ENCODE measurements at regions not wholly inside any gene's neighbourhood (a gene's known extent, or its start where the extent isn't known, plus 50 kb on each side); places are given as distances from the start of the nearest gene placed in this dataset.
"Not testable (repeated sequence)": the region's sequence is repeated elsewhere in the genome, so short reads cannot be mapped to it uniquely, and the experiment has no call there.

DNA sequence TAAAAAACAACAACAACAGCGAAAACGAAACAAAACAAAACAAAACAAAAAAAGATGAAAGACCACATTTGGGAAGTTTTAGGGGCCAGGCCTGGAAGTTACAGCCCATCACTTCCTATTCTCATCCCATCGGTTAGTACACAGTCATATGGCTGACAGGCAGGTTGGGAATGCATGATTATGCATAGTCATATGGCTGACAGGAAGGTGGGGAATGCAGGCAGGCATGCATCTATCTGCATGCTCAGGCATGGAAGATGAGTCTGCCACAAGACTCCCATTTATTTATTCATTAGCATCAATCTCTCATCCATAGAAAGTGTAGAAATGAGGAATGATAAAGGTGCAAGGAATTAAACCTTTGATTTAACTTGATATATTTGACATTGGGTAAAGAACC is 325.3 kb upstream of the MEX3C start:
- peak; percentile 64 for DNase-seq (ENCODE audit: low spot score)

DNA sequence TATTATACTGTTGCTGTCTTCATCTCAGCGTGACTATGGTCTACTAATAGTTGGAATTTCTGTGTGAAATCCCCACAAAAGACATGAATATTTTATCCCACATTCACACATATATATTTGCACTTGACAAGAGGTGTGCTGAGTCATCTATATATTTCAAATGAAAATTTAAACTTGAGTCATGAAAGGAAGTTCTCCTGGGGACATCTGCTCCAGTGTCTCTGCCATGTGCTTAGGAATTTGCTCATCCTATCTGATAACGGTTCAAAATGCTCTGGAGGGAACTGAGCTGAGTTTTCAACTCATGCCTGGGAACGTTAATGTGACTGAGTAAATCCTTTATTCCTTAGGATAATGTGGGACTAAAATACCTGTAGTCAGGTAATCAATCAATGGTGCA is 326.2 kb upstream of the MEX3C start:
- DNase-seq (ENCODE audit: low spot score) = no peak

DNA sequence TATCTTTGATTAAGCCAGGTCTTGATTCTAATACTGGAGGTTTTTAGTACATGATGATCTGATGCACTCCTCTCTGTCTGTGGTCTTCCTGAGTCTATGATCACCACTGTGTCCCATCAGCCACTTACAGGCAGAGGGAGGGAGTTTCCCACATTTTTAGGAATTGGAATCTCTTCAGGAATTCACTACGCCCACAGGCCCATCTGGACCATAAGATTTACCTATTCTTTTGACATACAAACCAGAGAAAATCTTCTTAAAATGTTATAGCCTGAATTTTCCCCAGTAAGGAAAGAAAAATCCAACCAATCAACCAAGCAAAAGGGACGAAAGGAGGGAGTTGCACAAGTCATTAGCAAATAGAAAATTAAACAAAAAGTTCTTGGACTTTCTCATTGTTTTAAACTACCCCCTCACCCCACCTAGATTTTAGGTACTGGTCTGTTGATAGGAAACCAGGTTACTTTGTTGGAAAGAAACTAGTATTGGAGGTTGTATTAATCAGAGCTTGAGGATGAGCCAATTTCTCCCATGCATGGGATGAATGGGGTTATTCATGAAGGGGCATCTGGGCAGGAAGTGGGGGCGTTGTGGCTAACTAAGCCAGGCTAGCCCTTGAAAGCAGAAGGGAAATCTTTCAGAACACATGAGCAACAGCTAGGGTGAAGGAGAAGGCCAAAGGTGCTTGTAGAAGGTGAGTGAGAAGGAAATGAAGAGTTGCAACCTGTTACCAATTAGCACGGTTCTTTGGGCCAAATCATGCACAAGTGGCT is 328.2 kb upstream of the MEX3C start:
- DNase-seq (ENCODE audit: low spot score) = peak; percentile 15

DNA sequence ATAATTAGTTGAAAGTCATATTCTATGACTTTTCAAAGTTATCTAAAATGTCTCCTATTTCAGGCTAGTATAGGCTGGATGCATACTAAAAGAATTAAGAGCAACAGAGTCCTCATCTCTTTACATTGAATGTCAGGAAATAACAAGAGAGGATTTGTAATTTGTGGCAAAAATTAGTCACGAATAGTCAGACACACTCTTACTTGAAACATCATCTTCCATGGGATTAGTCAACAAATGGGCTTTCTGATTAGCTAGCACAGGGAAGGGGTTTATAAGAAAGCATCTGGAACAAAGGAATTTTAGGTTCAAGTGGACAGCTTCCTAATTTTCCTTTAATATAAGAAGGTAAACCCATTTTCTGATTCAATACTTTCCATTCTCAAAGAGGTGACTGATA is 330.3 kb upstream of the MEX3C start:
- no peak for DNase-seq (ENCODE audit: low spot score)

DNA sequence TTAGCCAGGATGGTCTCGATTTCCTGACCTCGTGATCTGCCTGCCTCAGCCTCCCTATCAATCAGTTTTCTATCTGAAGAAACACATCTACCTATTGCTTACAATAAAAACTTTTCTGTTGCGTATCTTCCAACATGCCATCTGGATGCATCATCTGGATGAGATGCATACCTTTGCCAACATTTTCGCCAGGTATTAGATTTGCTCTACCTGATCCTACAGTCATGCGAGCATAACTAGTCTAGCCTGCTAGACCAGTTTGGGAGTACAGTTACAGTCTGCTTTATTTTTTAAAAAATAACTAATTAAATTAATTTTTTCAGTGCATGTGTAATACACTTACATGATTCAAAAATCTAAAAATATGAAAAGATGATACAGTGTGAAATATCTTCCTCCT is 334.0 kb upstream of the MEX3C start:
- peak; percentile 57 for DNase-seq (ENCODE audit: low spot score)

DNA sequence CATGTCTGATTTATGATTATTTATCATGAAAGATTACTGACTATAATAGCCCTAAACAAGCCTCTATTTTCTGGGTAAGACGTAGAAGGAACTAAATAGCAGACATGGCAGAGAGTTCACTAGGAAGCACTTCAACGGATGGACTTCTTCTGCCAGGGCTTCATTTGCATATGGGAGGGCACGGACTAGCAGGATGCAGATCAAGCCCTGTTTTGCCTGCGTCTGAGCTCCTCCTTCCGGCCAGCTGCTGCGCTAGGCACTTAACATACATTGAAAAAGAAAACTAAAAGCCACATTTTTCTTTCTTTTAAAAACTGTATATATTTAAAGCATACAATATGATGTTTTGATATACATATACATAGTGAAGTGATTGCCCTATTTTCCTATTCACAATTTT is 340.0 kb upstream of the MEX3C start:
- DNase-seq (ENCODE audit: low spot score) = peak; percentile 57

DNA sequence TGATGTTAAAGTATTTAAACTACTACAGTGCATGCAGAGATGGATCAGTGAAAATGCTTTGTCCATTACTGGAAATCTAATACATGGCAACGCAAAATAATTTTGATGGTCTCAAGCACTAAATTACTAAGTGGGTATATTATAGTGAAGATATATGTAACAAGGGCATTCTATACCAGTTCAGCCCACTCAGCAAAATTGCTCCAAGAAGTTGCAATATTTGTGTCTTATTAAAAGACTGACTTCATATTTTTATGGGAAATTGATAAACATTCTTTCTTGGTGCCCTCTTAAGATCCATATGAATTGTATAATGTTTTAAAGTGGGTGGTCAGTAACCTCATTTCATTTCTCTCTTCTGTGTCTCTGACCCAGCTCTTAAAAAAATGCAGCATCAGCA is 343.1 kb upstream of the MEX3C start:
- no peak for DNase-seq (ENCODE audit: low spot score)

DNA sequence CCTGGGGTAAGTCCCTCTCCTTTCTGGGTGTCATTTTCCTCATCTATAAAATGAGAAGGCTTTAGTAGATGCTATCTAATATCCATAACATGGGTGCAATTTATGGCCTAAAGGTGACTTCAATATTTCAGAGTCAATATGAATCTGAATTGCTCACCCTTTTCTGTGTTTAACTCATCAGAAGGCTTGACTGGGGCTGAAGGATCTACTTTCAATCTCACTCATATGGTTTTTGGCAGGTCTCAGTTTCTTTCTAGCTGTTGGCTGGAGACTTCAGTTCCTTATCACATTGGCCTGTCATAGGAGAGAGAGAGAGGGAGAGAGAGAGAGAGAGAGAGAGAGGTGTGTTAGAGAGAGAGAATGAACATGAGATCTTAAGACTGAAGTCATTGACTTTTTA is 343.7 kb upstream of the MEX3C start:
- DNase-seq (ENCODE audit: low spot score) = no peak

DNA sequence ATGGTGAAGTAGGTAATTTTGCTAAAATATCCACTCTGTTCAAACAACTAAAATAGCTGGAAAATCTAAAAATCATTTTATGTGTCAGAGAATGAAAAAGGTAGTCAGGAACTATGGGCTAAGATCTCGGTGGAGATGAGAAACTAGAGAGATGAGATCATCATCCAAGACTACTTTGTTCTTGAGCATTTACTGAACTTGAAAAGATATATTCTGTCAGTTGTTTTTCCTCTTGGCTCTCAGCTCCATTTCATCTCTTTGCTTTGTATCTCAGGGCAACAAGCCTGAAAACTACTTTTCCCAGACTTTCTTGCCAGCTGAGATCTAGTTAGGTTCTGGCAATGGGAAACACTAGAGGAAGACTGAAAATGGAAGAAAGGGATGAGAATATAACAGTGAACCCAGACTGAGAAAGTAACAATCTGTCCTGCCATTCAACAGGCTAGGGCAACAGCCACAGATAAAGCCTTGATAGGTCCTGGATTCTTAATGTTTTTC is 346.2 kb upstream of the MEX3C start:
- no peak for DNase-seq (ENCODE audit: low spot score)

DNA sequence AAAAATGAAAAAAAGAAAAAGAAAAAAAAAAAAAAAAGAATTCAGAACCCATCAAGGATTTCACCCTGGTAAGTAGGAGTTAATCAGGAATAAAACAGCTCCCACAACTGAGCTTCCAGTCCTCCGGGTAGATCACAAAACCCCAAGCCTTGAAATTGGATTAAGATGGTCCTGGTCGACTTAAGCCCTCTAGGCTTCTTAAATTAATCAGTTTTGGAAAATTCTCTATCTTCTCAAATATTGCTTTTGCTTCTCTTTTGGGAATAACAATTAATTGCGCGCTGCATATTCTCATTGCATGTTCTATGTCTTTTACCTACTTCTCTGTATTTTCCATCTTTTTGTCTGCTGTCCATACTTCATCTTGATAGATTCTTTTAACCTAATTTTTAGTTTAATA is 348.0 kb upstream of the MEX3C start:
- DNase-seq (ENCODE audit: low spot score) = no peak

DNA sequence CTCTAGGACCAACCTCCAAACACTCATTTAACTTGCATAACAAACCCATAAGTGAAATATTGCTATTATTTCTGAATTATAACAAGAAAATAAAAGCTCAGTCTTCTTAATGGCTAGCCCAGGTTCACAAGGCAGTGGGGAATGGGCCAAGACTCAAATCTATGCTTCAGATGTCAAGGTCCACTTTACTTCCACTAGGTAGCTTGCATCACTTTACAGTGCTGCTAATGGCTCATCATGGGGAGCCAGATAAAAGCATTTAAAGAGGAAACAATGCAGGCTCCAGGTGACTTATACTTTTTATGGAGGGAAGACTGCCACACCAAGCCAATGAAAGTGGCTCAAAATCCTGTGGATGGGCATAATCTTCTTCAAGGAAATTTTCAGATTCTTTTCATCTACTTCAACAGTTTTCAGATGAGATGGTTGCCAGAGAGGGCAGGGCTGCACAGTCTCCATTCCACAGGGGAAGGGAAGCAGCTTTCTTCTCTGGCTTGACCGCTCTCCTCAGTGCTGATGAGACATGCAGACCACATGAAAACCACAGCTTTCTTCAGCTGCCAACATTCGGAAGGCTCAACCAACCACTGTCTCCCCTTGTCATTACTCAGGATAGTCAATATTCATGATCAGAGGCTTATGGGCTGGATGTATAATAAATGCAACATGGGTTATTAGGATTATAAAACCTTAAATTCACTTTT is 361.9 kb upstream of the MEX3C start:
- DNase-seq (ENCODE audit: low spot score) = peak; percentile 40

DNA sequence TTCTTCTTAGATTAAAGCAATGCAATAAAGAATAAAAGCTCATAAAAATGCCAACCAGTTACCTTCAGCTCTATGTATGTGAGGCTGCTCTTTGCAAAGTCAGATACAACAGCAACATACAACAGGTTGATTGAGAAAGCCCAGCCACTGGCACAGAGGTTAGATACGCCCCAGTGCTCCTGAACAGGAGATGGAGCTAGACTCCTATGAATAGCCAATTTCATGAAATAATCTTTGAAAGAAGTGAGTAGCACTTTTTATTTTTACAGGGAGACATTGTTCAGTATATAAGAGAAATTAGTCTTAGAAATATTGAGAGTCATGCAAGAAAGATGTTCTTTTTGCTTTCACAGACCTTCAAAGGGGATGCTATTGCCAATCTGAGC is 362.4 kb upstream of the MEX3C start:
- DNase-seq (ENCODE audit: low spot score) = peak; percentile 8

DNA sequence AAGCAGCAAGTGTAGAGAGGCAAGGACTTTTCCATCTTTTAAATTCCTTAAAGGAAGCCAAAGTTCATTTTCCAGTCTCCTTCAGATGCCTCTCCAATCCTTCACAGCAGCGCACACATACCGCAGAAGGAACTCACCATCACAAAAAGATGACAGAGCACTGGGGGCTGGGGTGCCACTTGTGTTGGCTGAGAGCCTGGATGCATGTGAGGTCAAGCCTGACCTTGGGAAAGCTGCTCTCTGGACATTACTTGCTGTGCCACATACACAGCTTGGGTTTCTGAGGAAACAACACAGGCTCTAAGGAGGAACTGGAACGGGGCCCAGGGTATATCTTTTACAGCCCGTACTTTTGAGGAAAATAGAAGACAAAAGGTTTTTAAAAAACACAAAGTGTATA is 364.3 kb upstream of the MEX3C start:
- peak; percentile 86 for DNase-seq (ENCODE audit: low spot score)

DNA sequence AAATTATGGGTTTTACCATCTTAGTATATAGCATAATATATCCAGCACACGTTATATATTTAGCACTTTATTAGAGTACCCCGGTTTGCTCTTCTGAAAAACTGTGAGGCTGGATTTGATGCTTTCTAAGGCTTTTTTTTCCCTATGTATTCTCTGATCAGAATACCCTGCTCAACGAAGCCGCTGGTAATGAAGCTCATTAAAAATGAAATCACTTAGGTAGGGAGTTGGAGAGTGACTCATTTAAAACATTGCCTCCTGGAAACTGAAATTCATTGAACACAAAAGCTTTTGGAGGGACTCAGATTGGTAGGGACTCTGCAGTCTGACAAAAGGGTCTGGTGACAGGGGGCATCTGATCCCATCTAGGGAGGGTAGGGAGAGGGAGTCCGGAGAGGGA is 365.4 kb upstream of the MEX3C start:
- no peak for DNase-seq (ENCODE audit: low spot score)

DNA sequence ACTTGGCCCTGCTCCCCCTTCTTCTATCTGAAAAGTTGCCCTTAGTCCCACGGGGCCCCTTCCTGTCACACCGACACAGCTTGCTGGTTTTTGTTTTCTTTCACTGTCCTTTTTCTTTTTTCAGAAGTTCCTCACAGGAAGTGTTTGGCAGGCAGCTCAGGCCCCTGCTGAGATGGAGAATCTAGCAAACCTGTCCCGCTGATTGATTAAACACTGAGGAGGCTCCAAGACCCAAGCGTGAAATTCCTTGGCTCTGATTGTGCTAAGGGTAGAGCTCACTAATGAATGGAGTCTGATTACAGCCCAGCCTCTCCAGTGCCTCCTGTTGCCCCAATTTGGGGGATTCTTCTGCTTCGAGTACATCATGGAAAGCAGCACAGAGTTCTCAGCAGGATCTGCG is 365.9 kb upstream of the MEX3C start:
- DNase-seq (ENCODE audit: low spot score) = no peak

DNA sequence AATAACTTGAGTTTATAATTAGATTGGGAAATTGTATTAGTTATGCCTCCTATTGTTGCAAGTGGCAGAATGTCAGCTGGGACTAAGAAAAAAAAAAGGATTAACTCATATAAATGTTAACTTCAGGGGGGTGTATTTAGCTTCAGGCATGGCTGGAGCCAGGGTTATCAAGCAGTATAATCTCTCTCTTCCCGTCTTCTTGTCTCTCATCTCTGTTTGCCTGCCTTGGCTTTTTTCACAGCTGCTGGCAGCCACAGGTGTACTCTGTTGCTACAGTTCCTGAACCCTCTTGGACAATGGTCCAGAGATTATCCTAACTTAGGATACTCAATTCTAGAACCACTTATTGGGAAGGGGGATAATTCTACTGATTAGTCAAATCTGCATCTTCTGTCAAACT is 370.7 kb upstream of the MEX3C start:
- DNase-seq (ENCODE audit: low spot score) = no peak

DNA sequence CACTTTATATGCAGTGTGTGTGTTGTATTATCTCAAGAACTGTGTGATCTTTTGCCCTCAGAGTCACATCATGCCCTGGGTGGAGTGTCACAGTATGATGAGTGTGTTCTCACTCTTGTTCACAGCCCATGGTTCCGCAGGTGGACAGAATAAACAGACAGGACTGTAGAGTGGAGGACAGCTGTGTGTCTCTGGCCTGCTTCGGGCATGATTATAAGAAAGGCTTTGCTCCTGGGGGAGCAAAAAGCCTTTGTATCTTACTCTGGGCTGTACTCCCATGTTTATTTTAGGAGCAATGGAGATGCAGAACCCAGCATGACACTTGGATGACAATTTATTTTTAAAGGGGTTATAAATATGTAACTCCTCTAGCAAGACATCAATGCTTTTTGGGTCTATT is 371.7 kb upstream of the MEX3C start:
- DNase-seq (ENCODE audit: low spot score) = no peak

DNA sequence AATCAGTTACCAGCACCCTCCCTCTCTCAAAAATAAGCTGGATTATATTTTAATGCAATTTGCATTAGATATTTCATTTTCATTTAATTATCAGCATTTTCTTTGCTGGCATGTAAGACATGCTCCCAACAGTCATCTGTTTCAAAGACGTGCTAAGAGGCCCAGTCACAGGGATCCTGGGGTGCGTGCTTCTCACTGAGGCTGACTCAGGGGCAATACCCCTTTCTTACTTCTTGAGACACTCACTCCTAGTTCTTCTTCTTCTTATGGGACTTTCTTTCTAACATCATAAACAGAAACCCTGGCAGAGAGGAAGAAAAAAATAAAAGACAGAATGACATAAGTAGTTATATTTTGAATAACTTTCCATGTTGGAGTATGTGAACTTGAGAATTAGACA is 372.1 kb upstream of the MEX3C start:
- DNase-seq (ENCODE audit: low spot score) = no peak

DNA sequence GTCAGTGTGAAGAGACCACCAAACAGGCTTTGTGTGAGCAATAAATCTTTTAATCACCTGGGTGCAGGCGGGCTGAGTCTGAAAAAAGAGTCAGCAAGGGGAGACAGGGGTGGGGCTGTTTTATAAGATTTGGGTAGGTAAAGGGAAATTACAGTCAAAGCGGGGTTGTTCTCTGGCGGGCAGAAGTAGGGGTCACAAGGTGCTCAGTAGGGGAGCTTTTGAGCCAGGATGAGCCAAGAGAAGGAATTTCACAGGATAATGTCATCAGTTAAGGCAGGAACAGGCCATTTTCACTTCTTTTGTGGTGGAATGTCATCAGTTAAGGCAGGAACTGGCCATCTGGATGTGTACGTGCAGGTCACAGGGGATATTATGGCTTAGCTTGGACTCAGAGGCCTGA is 372.6 kb upstream of the MEX3C start:
- DNase-seq (ENCODE audit: low spot score) = not testable (repeated sequence)

DNA sequence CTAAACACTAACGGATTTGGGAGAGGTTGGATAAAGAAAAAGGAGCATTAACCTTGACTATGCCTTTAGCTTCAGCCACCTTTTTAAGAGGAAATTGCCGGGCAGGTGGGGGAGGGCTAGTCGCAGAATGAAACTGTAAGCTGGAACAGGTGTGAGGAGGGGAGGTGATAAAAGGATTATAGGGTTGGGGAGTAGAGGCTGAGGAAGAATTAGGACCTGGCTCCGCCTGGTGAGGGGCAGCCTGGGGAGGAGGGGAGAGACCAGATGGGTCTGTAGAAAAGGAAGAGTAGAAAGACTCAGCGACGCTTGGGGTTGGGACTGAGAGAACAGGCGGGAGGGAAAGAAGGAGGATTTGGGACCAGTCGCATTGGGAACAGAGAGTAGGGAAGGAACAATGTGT is 376.4 kb upstream of the MEX3C start:
- not testable (repeated sequence) for DNase-seq (ENCODE audit: low spot score)

DNA sequence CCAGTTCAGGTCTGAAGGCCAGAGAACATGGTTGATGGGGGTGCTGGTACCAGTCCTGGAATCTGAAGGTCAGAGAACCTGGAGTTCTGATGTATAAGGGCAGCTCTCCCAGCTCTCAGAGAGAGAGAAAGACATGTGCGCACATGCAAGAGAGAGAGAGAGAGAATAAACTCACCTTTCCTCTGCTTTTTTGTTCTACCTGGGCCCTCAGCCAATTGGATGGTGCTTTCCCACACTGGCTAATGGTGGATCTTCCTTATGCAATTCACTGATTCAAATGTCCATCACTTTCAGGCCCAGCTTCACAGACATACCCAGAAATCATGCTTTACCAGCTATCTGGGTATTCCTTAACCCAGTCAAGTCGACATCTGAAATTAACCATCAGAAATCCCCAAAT is 377.7 kb upstream of the MEX3C start:
- no peak for DNase-seq (ENCODE audit: low spot score)

DNA sequence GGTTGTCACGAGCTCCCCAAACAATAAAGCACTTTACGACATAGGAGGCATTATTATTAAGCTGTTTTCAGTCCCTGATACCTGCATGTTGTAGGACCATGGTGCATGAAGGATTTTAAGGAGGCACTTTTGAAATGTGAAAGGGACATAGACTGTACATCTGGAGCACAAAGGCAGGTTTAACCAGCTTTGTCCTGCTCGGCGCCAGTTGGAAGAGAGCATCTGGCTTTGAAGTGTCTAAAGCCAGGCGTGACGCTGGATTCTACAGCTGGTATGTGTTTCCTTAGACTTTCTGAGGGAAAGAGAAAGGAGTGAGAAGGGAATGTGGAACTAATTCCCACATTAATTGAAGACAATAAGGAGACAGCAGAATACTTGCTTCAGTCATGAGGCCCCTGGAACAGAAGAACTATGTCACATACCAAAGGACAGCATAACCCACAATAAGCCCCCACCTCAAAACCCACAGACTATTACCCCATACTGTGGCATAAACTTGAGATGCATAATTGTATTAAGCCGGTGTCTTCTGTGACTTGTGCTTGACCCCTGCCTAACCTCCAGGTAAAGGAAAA is 381.0 kb upstream of the MEX3C start:
- no peak for DNase-seq (ENCODE audit: low spot score)

DNA sequence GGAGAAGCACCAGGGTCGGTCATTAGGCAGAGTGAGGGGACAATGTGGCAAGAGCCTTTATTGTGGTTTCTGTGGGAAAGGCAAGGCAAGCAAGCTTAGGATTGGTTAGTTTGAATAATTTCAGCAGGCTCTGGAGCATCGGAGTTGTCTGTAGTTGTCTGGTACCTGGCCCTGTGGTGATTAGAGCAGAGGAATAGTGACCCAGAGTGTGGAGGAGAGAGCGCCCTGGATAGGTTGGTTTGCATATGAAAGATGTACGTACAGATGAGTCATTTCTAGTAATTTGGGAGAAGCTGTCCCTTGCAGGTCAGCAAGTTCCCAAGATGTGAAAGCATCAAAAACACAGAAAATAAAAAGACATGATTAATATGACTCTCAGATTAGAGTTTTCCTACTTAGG is 383.1 kb upstream of the MEX3C start:
- no peak for DNase-seq (ENCODE audit: low spot score)
